GM12892 (cell line): ENCODE measurements at regions not wholly inside any gene's neighbourhood (a gene's known extent, or its start where the extent isn't known, plus 50 kb on each side); places are given as distances from the start of the nearest gene placed in this dataset.

Experiments
- POLR2A ChIP-seq: IDR thresholded peaks from 2 replicates; pipeline ENCODE4 v1.6.1; 2011; ENCODE audit warnings: low read depth, low read length, control low read depth
- POLR2AphosphoS5 ChIP-seq: IDR thresholded peaks from 2 replicates; pipeline ENCODE4 v1.6.1; 2011; ENCODE audit warnings: low read depth, low read length, control low read depth
- TAF1 ChIP-seq: IDR thresholded peaks from 2 replicates; pipeline ENCODE4 v1.6.1; 2011; ENCODE audit warnings: low read depth, mild to moderate bottlenecking, control low read depth, low read length, borderline replicate concordance

DNA sequence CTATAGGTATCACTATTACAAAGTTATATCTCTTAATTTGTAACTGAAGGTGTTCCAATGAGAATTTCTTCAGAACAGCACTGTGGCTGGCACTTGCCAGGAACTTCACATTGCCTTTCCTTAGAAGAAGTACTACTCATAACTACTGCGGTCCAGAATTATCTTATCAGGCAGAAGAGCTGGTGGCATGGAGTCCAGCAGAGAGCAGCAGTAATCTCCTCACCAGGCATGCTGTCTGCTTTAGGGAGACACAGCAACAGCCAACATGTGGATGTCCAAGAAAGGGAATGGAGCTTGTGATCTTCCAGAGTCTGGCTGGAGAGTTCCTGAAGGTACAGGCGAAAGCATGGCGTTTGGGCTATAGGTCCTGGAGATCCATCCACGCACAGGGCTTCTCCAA is 919.7 kb upstream of the NR2F2 start:
- no peak for TF ChIP-seq POLR2AphosphoS5
- no peak for TF ChIP-seq POLR2A
- no peak for TF ChIP-seq TAF1
